Activated T-cell treated with anti-CD3 and anti-CD28 coated beads for 1 hour (primary cell): ENCODE measurements at regions not wholly inside any gene's neighbourhood (a gene's known extent, or its start where the extent isn't known, plus 50 kb on each side); places are given as distances from the start of the nearest gene placed in this dataset.
"Not testable (repeated sequence)": the region's sequence is repeated elsewhere in the genome, so short reads cannot be mapped to it uniquely, and the experiment has no call there.

Experiments
- DNase-seq: peaks from one replicate; pipeline ENCODE4 v3.0.0-alpha.2; 2020; ENCODE audit warnings: low read depth

- DNase-seq, result not testable (repeated sequence)
Observed at GRCh38 chr18:14336017-14336416, 203.8 kb upstream of the ZNF519 start.

- DNase-seq, result not testable (repeated sequence)
Observed at GRCh38 chr18:14321217-14321616, 189.0 kb upstream of the ZNF519 start.

DNA sequence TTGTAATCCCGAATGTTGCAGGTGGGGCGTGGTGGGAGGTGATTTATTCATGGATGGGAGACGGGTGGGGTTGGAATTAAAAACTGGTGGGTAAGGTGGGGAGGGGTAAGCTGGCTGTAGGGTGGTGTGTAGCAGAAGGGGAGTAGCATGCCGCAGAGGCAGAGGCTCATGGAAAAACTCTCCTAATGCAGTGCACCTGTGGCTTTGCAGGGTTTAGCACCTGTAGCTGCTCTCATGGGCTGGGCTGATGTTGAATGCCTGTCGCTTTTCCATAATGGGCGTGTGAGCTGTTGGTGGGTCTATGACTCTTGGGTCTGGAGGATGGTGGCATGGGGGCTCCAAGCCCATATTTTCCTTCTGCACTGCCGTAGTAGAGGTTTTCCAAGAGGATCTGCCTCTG lies 169.0 kb upstream of the ZNF519 start:
- DNase-seq, result not testable (repeated sequence)

DNA sequence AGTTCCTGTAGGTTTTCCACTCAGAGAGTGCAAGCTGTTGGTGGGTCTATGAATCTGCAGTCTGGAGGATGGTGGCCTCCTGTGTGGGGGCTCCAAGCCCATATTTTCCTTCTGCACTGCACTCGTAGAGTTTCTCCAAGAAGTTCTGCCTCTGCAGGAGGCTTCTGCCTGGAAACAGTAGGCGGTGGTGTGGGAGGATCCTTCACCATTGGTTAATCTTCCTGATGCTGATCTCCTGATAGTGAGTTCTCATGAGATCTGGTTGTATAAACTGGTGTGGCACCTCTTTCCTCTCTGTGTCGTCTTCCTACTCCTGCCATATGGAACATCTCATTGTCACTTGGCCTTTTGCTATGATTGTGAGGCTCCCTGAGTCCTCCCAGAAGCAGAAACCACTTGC lies 162.8 kb upstream of the ZNF519 start:
- DNase-seq, result not testable (repeated sequence)

- no peak for DNase-seq
Observed at GRCh38 chr18:14285053-14285452, 152.8 kb upstream of the ZNF519 start.

GRCh38 chr18:14275391-14275790 lies 143.2 kb upstream of the ZNF519 start:
- not testable (repeated sequence) for DNase-seq

DNA sequence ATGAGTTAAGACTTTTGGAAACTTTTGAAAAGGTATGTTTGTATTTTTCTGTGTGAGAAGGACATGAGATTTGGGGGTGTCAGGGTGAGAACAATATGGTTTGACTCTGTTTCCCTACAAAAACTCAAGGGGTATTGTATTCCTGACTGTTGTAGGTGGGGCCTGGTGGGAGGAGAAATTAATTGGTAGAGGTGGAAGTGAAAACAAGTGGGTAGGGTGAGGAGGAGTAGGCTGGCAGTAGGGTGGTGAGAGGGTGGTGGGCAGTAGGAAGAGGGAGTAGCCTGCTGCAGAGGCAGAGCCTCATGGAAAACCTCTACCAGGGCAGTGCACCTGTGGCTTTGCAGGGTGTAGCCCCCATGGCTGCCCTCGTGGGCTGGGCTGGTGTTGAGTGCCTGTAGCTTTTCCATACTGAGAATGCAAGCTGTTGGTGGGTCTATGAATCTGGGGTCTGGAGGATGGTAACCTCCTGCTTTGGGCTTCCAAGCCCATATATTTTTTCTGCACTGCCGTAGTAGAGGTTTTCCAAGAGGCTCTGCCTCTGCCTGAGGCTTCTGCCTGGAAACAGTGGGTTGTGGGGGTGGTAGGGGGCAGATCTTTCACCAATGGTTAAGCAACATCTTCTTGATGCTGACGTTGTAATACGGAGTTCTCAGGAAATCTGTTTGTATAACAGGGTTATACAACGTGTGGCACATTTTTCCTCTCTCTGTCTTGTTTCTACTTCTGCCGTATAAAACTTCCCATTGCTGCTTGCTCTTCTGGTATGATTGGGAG lies 133.6 kb upstream of the ZNF519 start:
- not testable (repeated sequence) for DNase-seq

DNA sequence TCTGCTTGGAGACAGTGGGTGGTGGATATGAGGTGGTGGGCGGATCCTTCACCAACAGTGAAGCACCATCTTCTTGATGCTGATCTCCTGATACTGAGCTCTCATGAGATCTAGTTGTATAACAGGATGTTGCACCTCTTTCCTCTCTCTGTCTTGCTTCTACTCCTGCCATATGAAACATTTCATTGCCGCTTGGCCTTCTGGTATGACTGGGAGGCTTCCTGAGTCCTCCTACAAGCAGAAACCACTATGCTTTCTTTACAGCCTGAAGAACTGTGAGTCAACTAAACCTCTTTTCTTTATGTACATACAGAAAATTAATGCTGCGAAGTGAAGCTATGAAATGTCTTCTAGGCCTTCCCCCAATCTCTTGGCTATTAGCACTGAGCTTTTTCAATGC lies 130.6 kb upstream of the ZNF519 start:
- not testable (repeated sequence) for DNase-seq

- not testable (repeated sequence) for DNase-seq
Observed at GRCh38 chr18:14250084-14250677, 117.9 kb upstream of the ZNF519 start.

DNA sequence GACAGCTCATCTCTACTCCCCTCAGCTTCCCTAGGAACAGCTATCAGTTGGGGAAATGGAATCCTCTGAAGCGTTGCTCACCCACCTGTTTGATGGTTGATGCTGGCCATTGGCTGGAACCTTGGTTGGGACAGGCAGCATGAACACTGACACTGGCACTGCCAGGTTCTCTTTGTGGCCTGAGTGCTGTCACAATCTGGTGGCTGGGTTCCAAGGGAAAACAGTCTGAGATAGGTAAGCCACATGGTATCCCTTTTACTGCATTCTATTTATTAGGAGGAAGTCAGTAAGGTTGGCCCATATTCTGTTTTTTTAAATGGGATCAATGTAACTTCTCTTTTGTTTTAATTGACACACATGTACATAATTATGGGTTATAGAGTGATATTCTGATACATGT lies 107.0 kb upstream of the ZNF519 start:
- DNase-seq, result not testable (repeated sequence)

- DNase-seq, result not testable (repeated sequence)
Observed at GRCh38 chr18:14236356-14237048, 104.3 kb upstream of the ZNF519 start.

DNA sequence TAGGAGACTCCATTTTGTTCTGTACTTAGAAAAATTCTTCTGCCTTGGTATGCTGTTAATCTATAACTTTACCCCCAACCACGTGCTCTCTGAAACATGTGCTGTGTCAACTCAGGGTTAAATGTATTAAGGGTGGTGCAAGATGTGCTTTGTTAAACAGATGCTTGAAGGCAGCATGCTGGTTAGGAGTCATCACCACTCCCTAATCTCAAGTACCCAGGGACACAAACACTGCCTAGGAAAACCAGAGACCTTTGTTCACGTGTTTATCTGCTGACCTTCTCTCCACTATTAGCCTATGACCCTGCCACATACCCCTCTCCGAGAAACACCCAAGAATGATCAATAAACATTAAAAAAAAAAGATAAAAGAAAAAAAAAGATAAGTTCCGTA lies 93.0 kb upstream of the ZNF519 start:
- not testable (repeated sequence) for DNase-seq

GRCh38 chr18:14224551-14225285 lies 92.5 kb upstream of the ZNF519 start:
- DNase-seq, result not testable (repeated sequence)

- not testable (repeated sequence) for DNase-seq
Observed at GRCh38 chr18:14223919-14224318, 91.7 kb upstream of the ZNF519 start.

DNA sequence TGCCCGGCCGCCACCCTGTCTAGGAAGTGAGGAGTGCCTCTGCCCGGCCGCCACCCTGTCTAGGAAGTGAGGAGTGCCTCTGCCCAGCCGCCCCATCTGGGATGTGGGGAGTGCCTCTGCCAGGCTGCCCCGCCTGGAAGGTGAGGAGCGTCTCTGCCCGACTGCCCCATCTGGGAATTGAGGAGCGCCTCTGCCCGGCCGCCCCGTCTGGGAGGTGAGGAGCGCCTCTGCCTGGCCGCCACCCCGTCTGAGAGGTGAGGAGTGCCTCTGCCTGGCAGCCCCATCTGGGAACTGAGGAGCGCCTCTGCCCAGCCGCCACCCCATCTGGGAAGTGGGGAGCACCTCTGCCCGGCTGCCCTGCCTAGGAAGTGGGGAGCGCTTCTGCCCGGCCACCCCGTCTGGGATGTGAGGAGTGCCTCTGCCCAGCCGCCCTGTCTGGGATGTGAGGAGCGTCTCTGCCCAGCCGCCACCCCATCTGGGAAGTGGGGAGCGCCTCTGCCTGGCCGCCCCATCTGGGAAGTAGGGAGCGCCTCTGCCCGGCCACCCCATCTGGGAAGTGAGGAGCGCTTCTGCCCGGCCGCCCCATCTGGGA lies 91.1 kb upstream of the ZNF519 start:
- not testable (repeated sequence) for DNase-seq

DNA sequence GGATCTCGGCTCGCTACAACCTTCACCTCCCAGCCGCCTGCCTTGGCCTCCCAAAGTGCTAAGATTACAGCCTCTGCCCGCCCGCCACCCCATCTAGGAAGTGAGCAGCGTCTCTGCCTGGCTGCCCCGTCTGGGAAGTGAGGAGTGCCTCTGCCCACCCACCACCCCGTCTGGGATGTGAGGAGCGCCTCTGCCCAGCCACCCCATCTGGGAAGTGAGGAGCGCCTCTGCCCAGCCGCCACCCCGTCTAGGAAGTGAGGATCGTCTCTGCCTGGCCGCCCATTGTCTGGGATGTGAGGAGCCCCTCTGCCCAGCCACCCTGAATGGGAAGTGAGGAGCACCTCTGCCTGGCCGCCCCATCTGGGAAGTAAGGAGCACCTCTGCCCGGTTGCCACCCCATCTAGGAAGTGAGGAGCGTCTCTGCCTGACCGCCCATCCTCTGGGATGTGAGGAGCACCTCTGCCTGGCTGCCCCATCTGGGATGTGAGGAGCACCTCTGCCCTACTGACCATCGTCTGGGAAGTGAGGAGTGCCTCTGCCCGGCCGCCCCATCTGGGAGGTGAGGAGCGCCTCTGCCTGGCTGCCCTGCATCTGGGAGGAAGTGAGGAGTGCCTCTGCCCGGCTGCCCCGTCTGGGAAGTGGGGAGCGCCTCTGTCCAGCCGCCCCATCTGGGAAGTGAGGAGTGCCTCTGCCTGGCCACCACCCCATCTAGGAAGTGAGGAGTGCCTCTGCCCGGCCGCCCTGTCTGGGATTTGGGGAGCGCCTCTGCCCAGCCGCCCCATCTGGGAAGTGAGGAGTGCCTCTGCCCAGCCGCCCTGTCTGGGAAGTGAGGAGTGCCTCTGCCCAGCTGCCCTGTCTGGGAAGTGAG lies 90.4 kb upstream of the ZNF519 start:
- DNase-seq, result not testable (repeated sequence)

GRCh38 chr18:14221689-14222088 lies 89.5 kb upstream of the ZNF519 start:
- DNase-seq, result no peak

- not testable (repeated sequence) for DNase-seq
Observed at GRCh38 chr18:14215952-14216351, 83.7 kb upstream of the ZNF519 start.

DNA sequence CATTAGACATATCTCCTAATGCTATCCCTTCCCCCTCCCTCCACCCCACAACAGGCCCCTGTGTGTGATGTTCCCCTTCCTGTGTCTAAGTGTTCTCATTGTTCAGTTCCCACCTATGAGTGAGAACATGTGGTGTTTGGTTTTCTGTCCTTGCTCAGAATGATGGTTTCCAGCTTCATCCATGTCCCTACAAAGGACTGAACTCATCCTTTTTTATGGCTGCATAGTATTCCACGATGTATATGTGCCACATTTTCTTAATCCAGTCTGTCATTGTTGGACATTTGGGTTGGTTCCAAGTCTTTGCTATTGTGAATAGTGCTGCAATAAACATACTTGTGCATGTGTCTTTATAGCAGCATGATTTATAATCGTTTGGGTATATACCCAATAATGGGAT lies 71.2 kb upstream of the ZNF519 start:
- not testable (repeated sequence) for DNase-seq

GRCh38 chr18:14190776-14191442 lies 58.7 kb upstream of the ZNF519 start:
- DNase-seq, result not testable (repeated sequence)
